ENCODE measurements at regions not wholly inside any gene's neighbourhood (a gene's known extent, or its start where the extent isn't known, plus 50 kb on each side); places are given as distances from the start of the nearest gene placed in this dataset.

- TF ChIP-seq CTCF (IDR thresholded peaks at IDR 0.05) (no peak), SIN3A (IDR thresholded peaks at IDR 0.05; ENCODE audit: borderline replicate concordance, low read depth, low read length) (no peak), MXI1 (IDR thresholded peaks at IDR 0.05; ENCODE audit: low read depth, low read length) (no peak), SMC3 (IDR thresholded peaks at IDR 0.05; ENCODE audit: low read depth, low read length) (no peak), ZBTB33 (IDR thresholded peaks at IDR 0.05; ENCODE audit: borderline replicate concordance, low read depth) (no peak), EZH2phosphoT487 (IDR thresholded peaks at IDR 0.05; ENCODE audit: borderline replicate concordance, low read depth) (no peak), YY1 (IDR thresholded peaks at IDR 0.05; ENCODE audit: low read depth) (no peak), CHD2 (IDR thresholded peaks at IDR 0.05; ENCODE audit: low read length, partially characterized antibody) (no peak), EP300 (IDR thresholded peaks at IDR 0.05; ENCODE audit: borderline replicate concordance in 1 of 2, low read depth in 1 of 2, low read length in 1 of 2) (no peak)
These were observed 255.2 kb downstream of the AUH start for GRCh38 chr9:91106415-91107081.
